ENCODE measurements at regions not wholly inside any gene's neighbourhood (a gene's known extent, or its start where the extent isn't known, plus 50 kb on each side); places are given as distances from the start of the nearest gene placed in this dataset.
"Not testable (repeated sequence)": the region's sequence is repeated elsewhere in the genome, so short reads cannot be mapped to it uniquely, and the experiment has no call there.

GRCh38 chr12:104906695-104907094 lies 51.4 kb downstream of the SLC41A2 start:
- no peak for TF ChIP-seq CTCF (IDR thresholded peaks at IDR 0.05; ENCODE audit: low read depth, low read length, missing control alignments)
- H3K4me3 ChIP-seq (replicated peaks; ENCODE audit: low read depth, low read length), result no peak overlapping the region
- no peak for DNase-seq (ENCODE audit: extremely low read depth, low read depth)

- not testable (repeated sequence) for DNase-seq (ENCODE audit: extremely low read depth, low read depth); H3K4me3 ChIP-seq (replicated peaks; ENCODE audit: low read depth, low read length)
Measured at GRCh38 chr12:104905446-104905845, 52.6 kb downstream of the SLC41A2 start.

- no peak overlapping the region for H3K4me3 ChIP-seq (replicated peaks; ENCODE audit: low read depth, low read length)
- TF ChIP-seq CTCF (IDR thresholded peaks at IDR 0.05; ENCODE audit: low read depth, low read length, missing control alignments), result no peak
- no peak for DNase-seq (ENCODE audit: extremely low read depth, low read depth)
Measured at GRCh38 chr12:104903648-104904423, 54.3 kb downstream of the SLC41A2 start.

GRCh38 chr12:104902125-104902524 lies 56.0 kb downstream of the SLC41A2 start:
- H3K4me3 ChIP-seq (replicated peaks; ENCODE audit: low read depth, low read length), result no peak overlapping the region
- TF ChIP-seq CTCF (IDR thresholded peaks at IDR 0.05; ENCODE audit: low read depth, low read length, missing control alignments), result no peak
- DNase-seq (ENCODE audit: extremely low read depth, low read depth), result no peak

- no peak for TF ChIP-seq CTCF (IDR thresholded peaks at IDR 0.05; ENCODE audit: low read depth, low read length, missing control alignments)
- DNase-seq (ENCODE audit: extremely low read depth, low read depth), result no peak
- H3K4me3 ChIP-seq (replicated peaks; ENCODE audit: low read depth, low read length), result no peak overlapping the region
Measured at GRCh38 chr12:104896710-104897109, 61.4 kb downstream of the SLC41A2 start.

- TF ChIP-seq CTCF (IDR thresholded peaks at IDR 0.05; ENCODE audit: low read depth, low read length, missing control alignments), result no peak
- no peak overlapping the region for H3K4me3 ChIP-seq (replicated peaks; ENCODE audit: low read depth, low read length)
Measured at GRCh38 chr12:104896146-104896545, 61.9 kb downstream of the SLC41A2 start.

GRCh38 chr12:104895415-104895814 lies 62.7 kb downstream of the SLC41A2 start:
- no peak for DNase-seq (ENCODE audit: extremely low read depth, low read depth)
- TF ChIP-seq CTCF (IDR thresholded peaks at IDR 0.05; ENCODE audit: low read depth, low read length, missing control alignments), result no peak
- no peak overlapping the region for H3K4me3 ChIP-seq (replicated peaks; ENCODE audit: low read depth, low read length)

More at GRCh38 chr12:104896146-104896545, 61.9 kb downstream of the SLC41A2 start:
- no peak for DNase-seq (ENCODE audit: extremely low read depth, low read depth)
